Naive thymus-derived CD4-positive, alpha-beta T cell (primary cell): ENCODE measurements at regions not wholly inside any gene's neighbourhood (a gene's known extent, or its start where the extent isn't known, plus 50 kb on each side); places are given as distances from the start of the nearest gene placed in this dataset.
"Not testable (repeated sequence)": the region's sequence is repeated elsewhere in the genome, so short reads cannot be mapped to it uniquely, and the experiment has no call there.

Source experiments
- ATAC-seq: fragments of 150-1000 bp; cut with Tn5 transposase; 2 replicates; pipeline ENCODE4 v1.10.0; 2021; ENCODE audit warnings: mild to moderate bottlenecking, moderate library complexity
- CTCF ChIA-PET: fragments of 350-600 bp; sonication (Branson Sonifier 250); formaldehyde crosslinking; loops from one replicate; lab custom pipeline; 2021; ENCODE audit warnings: antibody characterized with exemption; lab: Charles Lee
- POLR2A ChIA-PET: fragments of 350-600 bp; sonication (Branson Sonifier 250); formaldehyde crosslinking; loops from one replicate; lab custom pipeline; 2021; ENCODE audit warnings: antibody characterized with exemption, inconsistent platforms; lab: Charles Lee
- DNase-seq, 9 donors: peaks; one replicate each; pipeline versions ENCODE4 v3.0.0 to v3.0.0-alpha.2; 2020 to 2022; ENCODE audit warnings: mixed read lengths in 1 of 9
- H3K27ac ChIP-seq: one replicate; pipeline ENCODE4 v1.7.0; 2013; ENCODE audit warnings: mild to moderate bottlenecking, low read depth, low read length, moderate library complexity
- H3K27me3 ChIP-seq, 2 donors: one replicate each; pipeline ENCODE4 v1.7.0; 2013; ENCODE audit warnings: low read length in 2 of 2, mild to moderate bottlenecking in 2 of 2, moderate library complexity in 2 of 2; ENCODE audit not compliant: control insufficient read depth in 2 of 2, insufficient read depth in 2 of 2
- H3K36me3 ChIP-seq, 3 experiments: 1 replicate in 2 of 3; 2 replicates in 1 of 3; pipeline ENCODE4 v1.7.0; 2013; ENCODE audit warnings: low read length in 3 of 3, mild to moderate bottlenecking in 3 of 3, moderate library complexity in 1 of 3; ENCODE audit not compliant: insufficient read depth in 3 of 3, control insufficient read depth in 2 of 3
- H3K4me1 ChIP-seq, 2 donors: one replicate each; pipeline ENCODE4 v1.7.0; 2013; ENCODE audit warnings: low read length in 2 of 2, mild to moderate bottlenecking in 2 of 2, moderate library complexity in 1 of 2; ENCODE audit not compliant: control insufficient read depth in 2 of 2, insufficient read depth in 2 of 2
- H3K4me3 ChIP-seq: 2 replicates; pipeline ENCODE4 v1.7.0; 2013; ENCODE audit warnings: mild to moderate bottlenecking, low read length
- H3K9me3 ChIP-seq, 3 experiments: 1 replicate in 2 of 3; 2 replicates in 1 of 3; pipeline ENCODE4 v1.7.0; 2013; ENCODE audit warnings: low read length in 3 of 3; ENCODE audit not compliant: control insufficient read depth in 2 of 3
- H3K27ac Mint-ChIP-seq, 9 donors: one replicate each; pipeline ENCODE4 v1.8.0; 2020 to 2022; ENCODE audit warnings: mixed read lengths in 9 of 9, mild to moderate bottlenecking in 8 of 9, moderate library complexity in 5 of 9, inconsistent platforms in 2 of 9
- H3K27me3 Mint-ChIP-seq, 5 donors: one replicate each; pipeline ENCODE4 v1.8.0; 2021 to 2022; ENCODE audit warnings: mixed read lengths in 5 of 5, mild to moderate bottlenecking in 1 of 5
- H3K36me3 Mint-ChIP-seq, 5 donors: one replicate each; pipeline ENCODE4 v1.8.0; 2020 to 2022; ENCODE audit warnings: mixed read lengths in 5 of 5, mild to moderate bottlenecking in 3 of 5, inconsistent platforms in 1 of 5
- H3K4me1 Mint-ChIP-seq, 7 donors: one replicate each; pipeline ENCODE4 v1.8.0; 2020 to 2022; ENCODE audit warnings: mixed read lengths in 7 of 7, mild to moderate bottlenecking in 3 of 7, inconsistent platforms in 1 of 7
- H3K4me3 Mint-ChIP-seq, 10 donors: one replicate each; pipeline ENCODE4 v1.8.0; 2020 to 2022; ENCODE audit warnings: mild to moderate bottlenecking in 10 of 10, mixed read lengths in 10 of 10, moderate library complexity in 6 of 10, inconsistent platforms in 2 of 10
- H3K9me3 Mint-ChIP-seq, 11 donors: one replicate each; pipeline ENCODE4 v1.8.0; 2020 to 2022; ENCODE audit warnings: mixed read lengths in 11 of 11, mild to moderate bottlenecking in 4 of 11, inconsistent platforms in 1 of 11, moderate library complexity in 1 of 11
- intact Hi-C, 2 donors: fragments of 100-400 bp; cut with micrococcal nuclease; formaldehyde crosslinking; loops; one replicate each; pipeline ENCODE4 v1.15.1; 2023

DNA sequence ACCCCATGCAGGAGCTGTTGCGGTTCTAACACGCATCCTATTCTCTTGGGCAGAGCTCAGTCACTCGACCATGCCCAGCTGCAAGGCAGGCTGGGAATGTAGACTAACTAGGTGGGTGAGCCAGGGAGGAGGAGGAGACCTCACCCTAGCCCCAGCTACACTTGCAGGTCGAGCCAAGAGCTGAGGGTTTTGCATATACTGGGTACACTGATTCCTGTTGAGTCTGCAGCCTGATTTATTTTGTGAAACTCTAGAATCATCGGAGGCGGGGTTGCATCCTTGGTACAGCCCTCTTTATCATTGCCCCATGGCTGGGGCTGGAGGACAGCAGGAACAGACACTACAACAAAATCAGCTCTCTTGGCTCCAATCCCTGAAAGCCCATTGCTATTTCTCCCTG lies 93.8 kb upstream of the DPP6 start:
- CTCF ChIA-PET, H3K4me3 Mint-ChIP-seq, H3K36me3 ChIP-seq, ATAC-seq, H3K4me3 ChIP-seq, H3K27me3 ChIP-seq, H3K36me3 Mint-ChIP-seq, intact Hi-C loops, H3K9me3 ChIP-seq, H3K27ac ChIP-seq, H3K27me3 Mint-ChIP-seq, H3K4me1 Mint-ChIP-seq, H3K27ac Mint-ChIP-seq, H3K9me3 Mint-ChIP-seq, POLR2A ChIA-PET, DNase-seq, H3K4me1 ChIP-seq: not testable (repeated sequence)

DNA sequence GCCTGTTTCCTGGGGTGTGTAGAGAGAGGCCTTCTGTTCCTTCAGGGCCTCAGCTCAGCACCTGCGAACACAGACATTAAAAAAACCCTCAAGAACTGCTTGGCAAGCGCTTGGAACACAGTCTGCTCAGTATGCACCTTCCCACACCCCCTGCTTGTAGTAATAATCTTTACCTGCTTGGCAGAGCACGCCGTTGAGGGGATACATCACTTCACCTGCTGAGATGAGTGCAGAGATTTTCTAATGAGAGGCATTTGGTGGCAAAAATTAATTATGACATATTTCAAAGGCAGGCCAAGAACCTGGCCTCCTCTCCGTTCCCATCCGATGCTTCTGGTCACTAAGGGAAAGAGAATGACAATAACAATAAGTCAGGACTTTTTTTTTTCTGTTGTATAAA lies 93.4 kb upstream of the DPP6 start:
- ATAC-seq, H3K4me3 Mint-ChIP-seq, POLR2A ChIA-PET, H3K36me3 ChIP-seq, H3K27me3 ChIP-seq, H3K4me3 ChIP-seq, H3K9me3 Mint-ChIP-seq, DNase-seq, H3K4me1 ChIP-seq, intact Hi-C loops, H3K27ac Mint-ChIP-seq, CTCF ChIA-PET, H3K27ac ChIP-seq, H3K4me1 Mint-ChIP-seq, H3K9me3 ChIP-seq, H3K27me3 Mint-ChIP-seq, H3K36me3 Mint-ChIP-seq: not testable (repeated sequence)

- H3K27ac Mint-ChIP-seq, H3K9me3 ChIP-seq, H3K4me1 ChIP-seq, H3K4me1 Mint-ChIP-seq, CTCF ChIA-PET, H3K27me3 Mint-ChIP-seq, H3K9me3 Mint-ChIP-seq, POLR2A ChIA-PET, H3K4me3 ChIP-seq, H3K36me3 Mint-ChIP-seq, H3K27ac ChIP-seq, intact Hi-C loops, ATAC-seq, H3K36me3 ChIP-seq, H3K4me3 Mint-ChIP-seq, DNase-seq, H3K27me3 ChIP-seq: not testable (repeated sequence)
Observed at GRCh38 chr7:153964481-153965112, 87.6 kb upstream of the DPP6 start.

GRCh38 chr7:153969016-153969415 lies 83.2 kb upstream of the DPP6 start:
- H3K9me3 ChIP-seq, H3K27ac Mint-ChIP-seq, H3K36me3 Mint-ChIP-seq, POLR2A ChIA-PET, H3K4me3 Mint-ChIP-seq, H3K27me3 Mint-ChIP-seq, intact Hi-C loops, H3K27ac ChIP-seq, CTCF ChIA-PET, ATAC-seq, H3K4me1 Mint-ChIP-seq, H3K4me3 ChIP-seq, H3K9me3 Mint-ChIP-seq, H3K36me3 ChIP-seq, H3K27me3 ChIP-seq, H3K4me1 ChIP-seq, DNase-seq: not testable (repeated sequence)

DNA sequence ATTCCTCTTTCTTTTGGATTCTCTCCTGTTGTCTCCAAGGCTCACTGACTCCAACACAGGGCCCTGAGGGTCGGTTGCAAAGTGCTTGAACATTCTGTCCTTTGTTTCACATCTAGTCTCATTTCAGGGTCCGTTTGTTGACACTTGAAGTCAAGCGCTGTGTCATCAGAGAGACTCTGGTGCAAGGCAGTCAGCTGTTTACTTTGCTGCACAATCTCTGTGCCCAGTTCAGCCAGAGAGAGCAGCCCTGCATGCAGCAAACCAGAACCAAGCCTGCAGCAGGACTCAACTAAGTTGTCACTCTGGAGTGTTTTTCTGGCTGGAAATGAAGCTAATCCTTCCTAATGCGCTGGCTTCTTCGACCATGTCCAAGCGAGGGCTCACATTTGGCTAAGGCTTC lies 77.6 kb upstream of the DPP6 start:
- intact Hi-C loops, CTCF ChIA-PET, POLR2A ChIA-PET: not testable (repeated sequence)

GRCh38 chr7:153976745-153977144 lies 75.5 kb upstream of the DPP6 start:
- H3K4me3 Mint-ChIP-seq, H3K4me1 Mint-ChIP-seq, H3K4me1 ChIP-seq, H3K9me3 ChIP-seq, H3K36me3 ChIP-seq, CTCF ChIA-PET, DNase-seq, H3K27me3 ChIP-seq, H3K4me3 ChIP-seq, intact Hi-C loops, ATAC-seq, H3K27ac ChIP-seq, H3K36me3 Mint-ChIP-seq, H3K27me3 Mint-ChIP-seq, H3K27ac Mint-ChIP-seq, POLR2A ChIA-PET: not testable (repeated sequence)
- peaks cover 0 to 15% (median 3%) of the 10 kb centered on the region in 11 donors for H3K9me3 Mint-ChIP-seq

More for the DNA sequence above, 77.6 kb upstream of the DPP6 start:
- not testable (repeated sequence) for H3K4me3 ChIP-seq, H3K36me3 ChIP-seq, H3K4me3 Mint-ChIP-seq, H3K36me3 Mint-ChIP-seq, ATAC-seq, H3K4me1 Mint-ChIP-seq, H3K9me3 ChIP-seq, H3K4me1 ChIP-seq, H3K27ac Mint-ChIP-seq, H3K27ac ChIP-seq, H3K27me3 Mint-ChIP-seq, H3K9me3 Mint-ChIP-seq, DNase-seq, H3K27me3 ChIP-seq

DNA sequence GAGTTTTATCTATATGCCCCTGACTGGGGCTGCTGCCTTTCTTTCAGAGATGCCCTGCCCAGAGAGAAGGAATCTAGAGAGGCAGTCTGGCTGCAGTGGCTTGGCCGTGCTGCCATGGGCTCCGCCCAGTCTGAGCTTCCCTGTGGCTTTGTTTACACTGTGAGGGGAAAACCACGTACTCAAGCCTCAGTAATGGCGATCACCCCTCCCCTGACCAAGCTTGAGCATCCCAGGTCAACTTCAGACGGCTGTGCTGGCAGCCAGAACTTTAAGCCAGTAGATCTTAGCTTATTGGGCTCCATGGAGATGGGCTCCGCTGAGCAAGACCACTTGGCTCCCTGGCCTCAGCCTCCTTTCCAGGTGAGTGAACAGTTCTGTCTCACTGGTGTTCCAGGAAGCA lies 69.0 kb upstream of the DPP6 start:
- intact Hi-C loops, CTCF ChIA-PET, DNase-seq, ATAC-seq, H3K4me1 ChIP-seq, H3K27me3 Mint-ChIP-seq, H3K36me3 Mint-ChIP-seq, H3K4me3 ChIP-seq, H3K9me3 ChIP-seq, H3K27ac Mint-ChIP-seq, H3K36me3 ChIP-seq, H3K27ac ChIP-seq, H3K4me3 Mint-ChIP-seq, H3K27me3 ChIP-seq, H3K4me1 Mint-ChIP-seq, POLR2A ChIA-PET: not testable (repeated sequence)
- peaks cover 0 to 13% (median 2%) of the 10 kb centered on the region in 11 donors for H3K9me3 Mint-ChIP-seq
